ENCODE measurements at regions not wholly inside any gene's neighbourhood (a gene's known extent, or its start where the extent isn't known, plus 50 kb on each side); places are given as distances from the start of the nearest gene placed in this dataset.

DNA sequence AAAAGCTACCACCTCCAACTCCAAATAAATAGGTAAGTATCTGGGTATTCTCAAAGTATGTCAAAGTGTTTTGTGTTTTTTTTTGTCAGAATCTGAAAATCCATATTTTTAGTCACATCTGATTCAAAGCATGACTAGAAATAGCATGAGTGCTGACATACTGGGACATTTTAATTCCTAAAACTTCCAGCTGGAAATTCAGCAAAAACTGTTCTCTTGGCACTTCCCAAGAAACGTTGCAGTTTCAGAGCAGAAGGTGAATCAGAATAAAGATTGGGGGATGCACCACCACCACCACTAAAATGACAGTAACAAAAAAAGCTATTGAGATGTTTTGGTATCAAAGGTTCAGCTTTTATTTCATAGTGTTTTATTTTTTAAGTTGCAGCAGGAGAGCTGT is 724.6 kb upstream of the CELF2 start:
- H3K27me3 Mint-ChIP-seq, result peaks cover 0 to 10% (median 4%) of the 10 kb centered on the region in 5 donors
- no peaks in the 10 kb centered on the region for H3K36me3 Mint-ChIP-seq
- no peaks in the 10 kb centered on the region for H3K4me1 Mint-ChIP-seq
- H3K27ac Mint-ChIP-seq, result no peak overlapping the region
- peaks cover 0 to 4% (median 0%) of the 10 kb centered on the region in 9 donors for H3K9me3 Mint-ChIP-seq
- no peak overlapping the region for H3K4me3 Mint-ChIP-seq
- ATAC-seq (no peak), DNase-seq (no peak)
- POLR2A ChIA-PET, result no interaction called here

DNA sequence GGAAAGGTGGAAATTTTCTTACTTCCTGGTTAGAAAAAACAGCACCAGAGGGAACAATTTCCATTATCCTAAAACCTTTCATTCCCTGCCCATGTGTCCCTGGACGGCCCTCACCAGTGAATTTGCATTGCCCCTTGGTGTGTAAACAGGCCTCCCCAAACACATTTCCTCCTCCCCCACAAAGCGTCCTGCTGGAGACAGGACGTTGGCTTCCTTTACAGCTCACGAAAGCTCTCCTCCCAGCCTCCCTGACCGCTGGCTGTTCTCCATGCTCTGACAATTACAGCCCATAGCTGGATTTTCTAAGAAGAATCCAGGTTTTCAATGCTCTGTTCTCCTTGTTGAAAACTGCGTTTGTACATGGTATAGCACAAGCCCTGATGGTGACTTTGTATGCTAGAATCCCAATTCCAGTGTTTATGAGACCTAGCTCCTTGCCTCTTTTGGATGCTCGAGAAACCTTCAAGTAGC is 724.2 kb upstream of the CELF2 start:
- DNase-seq (no peak), ATAC-seq (no peak)
- Mint-ChIP-seq H3K36me3 (no peaks in the 10 kb centered on the region), H3K27ac (no peak overlapping the region), H3K9me3 (peaks cover 0 to 4% (median 0%) of the 10 kb centered on the region in 9 donors), H3K27me3 (peaks cover 0 to 6% (median 4%) of the 10 kb centered on the region in 5 donors), H3K4me3 (no peak overlapping the region), H3K4me1 (no peaks in the 10 kb centered on the region)
- POLR2A ChIA-PET, result no interaction called here

DNA sequence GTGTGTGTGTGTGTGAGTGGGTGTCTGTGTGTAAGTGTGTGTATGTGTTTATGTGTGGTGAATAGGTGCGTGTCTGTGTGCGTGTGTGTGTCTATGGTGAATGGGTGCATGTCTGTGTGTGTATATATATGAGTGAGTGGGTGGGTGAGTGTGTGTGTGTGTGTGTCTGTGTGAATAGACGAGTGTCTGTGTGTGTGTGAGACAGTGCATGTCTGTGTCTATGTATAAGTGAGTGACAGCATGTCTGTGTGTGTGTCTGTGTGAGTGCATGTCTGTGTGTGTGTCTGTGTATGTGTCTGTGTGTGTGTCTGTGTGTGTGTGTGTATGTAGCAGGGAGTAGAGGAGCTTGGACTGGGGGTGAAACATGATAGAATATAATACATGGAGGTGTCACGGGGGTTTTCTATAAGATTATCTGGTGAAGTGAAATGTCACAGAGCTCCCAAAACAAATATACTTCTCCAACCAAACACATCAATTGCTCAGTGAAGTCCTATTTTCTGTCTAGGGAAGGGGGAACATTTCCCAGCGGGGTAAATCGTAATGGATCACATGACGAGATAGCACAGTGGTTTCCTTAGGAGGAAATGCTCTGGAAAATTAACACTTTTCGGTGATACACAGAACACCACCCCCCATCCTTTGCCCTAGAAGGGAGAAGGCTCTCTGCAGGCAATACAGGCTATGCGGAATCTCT is 723.3 kb upstream of the CELF2 start:
- POLR2A ChIA-PET, result no interaction called here
- Mint-ChIP-seq H3K4me3 (no peak overlapping the region), H3K27me3 (peaks cover 0 to 3% (median 0%) of the 10 kb centered on the region in 5 donors), H3K4me1 (no peaks in the 10 kb centered on the region), H3K9me3 (peaks cover 0 to 3% (median 0%) of the 10 kb centered on the region in 9 donors), H3K27ac (no peak overlapping the region), H3K36me3 (no peaks in the 10 kb centered on the region)
- ATAC-seq (no peak), DNase-seq (no peak)

DNA sequence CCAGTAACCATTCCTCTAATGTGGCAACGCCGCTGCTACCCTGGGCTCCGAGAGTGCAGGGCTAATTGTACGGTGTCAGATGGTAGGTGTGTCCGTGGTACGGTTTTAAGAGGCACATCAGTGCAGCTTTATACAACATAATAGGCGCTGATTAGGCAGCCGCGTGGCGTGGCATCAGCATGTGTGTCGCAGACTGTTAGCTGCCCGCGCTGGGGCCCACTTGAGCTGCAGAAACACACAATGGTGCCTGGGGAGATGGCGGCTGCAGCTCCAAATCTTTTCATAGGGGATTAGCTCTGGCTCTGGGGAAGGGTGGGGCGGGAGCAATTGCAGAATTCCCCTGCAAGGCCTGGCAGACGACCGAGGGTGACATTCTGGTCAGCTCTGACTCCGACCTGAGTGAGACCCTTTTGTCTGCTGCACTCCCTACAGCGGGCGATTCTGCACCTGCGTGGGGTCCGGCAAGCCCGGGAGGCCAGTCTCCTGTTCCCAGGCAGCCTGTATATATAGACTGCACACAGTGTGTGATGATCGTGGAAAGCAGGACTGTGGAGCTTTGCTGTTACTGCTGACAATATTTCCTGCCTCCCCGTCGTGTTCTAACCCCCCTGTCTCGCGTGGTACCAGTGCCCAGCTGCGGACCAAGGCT is 722.7 kb upstream of the CELF2 start:
- H3K27ac Mint-ChIP-seq, result no peak overlapping the region
- POLR2A ChIA-PET, result no interaction called here
- H3K4me1 Mint-ChIP-seq, result no peaks in the 10 kb centered on the region
- H3K4me3 Mint-ChIP-seq, result no peak overlapping the region
- no peaks in the 10 kb centered on the region for H3K27me3 Mint-ChIP-seq
- DNase-seq (no peak), ATAC-seq (no peak)
- no peaks in the 10 kb centered on the region for H3K36me3 Mint-ChIP-seq
- H3K9me3 Mint-ChIP-seq, result peaks cover 0 to 2% (median 0%) of the 10 kb centered on the region in 9 donors

DNA sequence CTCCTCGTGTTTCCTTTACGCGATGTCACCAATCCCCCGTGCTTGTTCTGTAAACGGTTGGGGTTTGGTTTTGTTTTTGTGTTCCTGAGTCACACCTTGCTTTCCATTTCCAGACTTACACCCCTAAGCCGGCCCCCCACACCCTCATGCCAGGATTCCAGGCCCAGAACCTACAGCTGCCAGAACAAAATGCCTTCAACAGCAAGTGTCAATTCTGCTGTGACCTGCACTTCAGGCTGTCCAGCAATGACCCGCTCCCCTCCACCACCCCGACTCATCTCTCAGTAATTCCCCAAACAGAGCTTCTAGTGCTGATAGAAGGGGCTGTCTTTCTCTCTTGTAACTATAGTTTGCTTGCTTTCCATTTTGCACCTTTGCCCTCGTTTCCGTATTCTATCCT is 722.1 kb upstream of the CELF2 start:
- H3K9me3 Mint-ChIP-seq, result peaks cover 0 to 6% (median 0%) of the 10 kb centered on the region in 9 donors
- no peaks in the 10 kb centered on the region for H3K36me3 Mint-ChIP-seq
- ATAC-seq, result no peak
- no peaks in the 10 kb centered on the region for H3K4me1 Mint-ChIP-seq
- POLR2A ChIA-PET, result no interaction called here
- H3K4me3 Mint-ChIP-seq, result no peak overlapping the region
- no peak overlapping the region for H3K27ac Mint-ChIP-seq
- DNase-seq, result no peak
- peaks cover 0 to 2% (median 0%) of the 10 kb centered on the region in 5 donors for H3K27me3 Mint-ChIP-seq

DNA sequence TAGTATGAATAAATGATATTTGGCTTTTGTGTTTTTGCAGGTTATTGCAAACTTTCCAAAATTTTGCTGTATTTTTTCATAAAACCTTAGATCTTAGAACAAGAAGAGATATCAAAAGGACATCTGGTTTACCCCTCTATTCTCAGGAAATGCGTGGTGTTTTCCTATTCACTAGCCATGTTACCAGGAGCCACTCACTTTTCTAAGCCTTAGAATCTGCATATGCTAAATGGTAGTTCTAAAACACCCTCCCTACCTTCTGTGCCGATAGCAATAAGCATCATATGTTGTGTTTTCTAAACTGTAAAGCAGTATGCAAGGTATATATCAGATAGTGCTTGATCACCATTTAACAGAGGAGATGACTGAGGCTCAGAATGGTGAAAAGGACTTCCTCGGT is 715.0 kb upstream of the CELF2 start:
- H3K4me1 Mint-ChIP-seq, result no peaks in the 10 kb centered on the region
- H3K27me3 Mint-ChIP-seq, result peaks cover 0 to 12% (median 3%) of the 10 kb centered on the region in 5 donors
- H3K9me3 Mint-ChIP-seq, result peaks cover 0 to 6% (median 0%) of the 10 kb centered on the region in 9 donors
- POLR2A ChIA-PET, result no interaction called here
- no peak overlapping the region for H3K27ac Mint-ChIP-seq
- no peaks in the 10 kb centered on the region for H3K36me3 Mint-ChIP-seq
- H3K4me3 Mint-ChIP-seq, result no peak overlapping the region
- DNase-seq, result no peak
- no peak for ATAC-seq

DNA sequence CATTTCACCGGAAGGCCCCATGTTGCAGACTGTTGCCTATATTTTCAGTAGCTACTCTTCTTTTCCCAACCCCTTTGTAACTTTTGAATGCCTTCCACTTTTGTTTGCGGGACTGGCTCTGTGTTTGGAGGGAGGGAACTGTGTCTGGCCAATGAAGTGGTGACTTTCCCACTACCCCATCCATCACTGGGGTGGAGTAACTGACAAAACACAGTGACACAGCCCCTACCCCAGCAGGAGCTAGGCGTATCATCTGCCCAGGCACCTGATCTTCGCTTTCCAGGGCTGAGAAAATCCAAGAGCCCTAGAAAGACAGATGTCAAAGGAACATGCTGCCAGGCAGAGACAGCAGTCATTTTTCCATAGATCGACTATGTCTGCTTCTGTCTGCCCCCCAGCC is 710.6 kb upstream of the CELF2 start:
- no peak overlapping the region for H3K4me3 Mint-ChIP-seq
- H3K36me3 Mint-ChIP-seq, result no peaks in the 10 kb centered on the region
- peaks cover 0 to 2% (median 0%) of the 10 kb centered on the region in 9 donors for H3K9me3 Mint-ChIP-seq
- DNase-seq (no peak), ATAC-seq (no peak)
- no peaks in the 10 kb centered on the region for H3K4me1 Mint-ChIP-seq
- POLR2A ChIA-PET, result no interaction called here
- H3K27ac Mint-ChIP-seq, result no peak overlapping the region
- peaks cover 0 to 18% (median 7%) of the 10 kb centered on the region in 5 donors for H3K27me3 Mint-ChIP-seq

DNA sequence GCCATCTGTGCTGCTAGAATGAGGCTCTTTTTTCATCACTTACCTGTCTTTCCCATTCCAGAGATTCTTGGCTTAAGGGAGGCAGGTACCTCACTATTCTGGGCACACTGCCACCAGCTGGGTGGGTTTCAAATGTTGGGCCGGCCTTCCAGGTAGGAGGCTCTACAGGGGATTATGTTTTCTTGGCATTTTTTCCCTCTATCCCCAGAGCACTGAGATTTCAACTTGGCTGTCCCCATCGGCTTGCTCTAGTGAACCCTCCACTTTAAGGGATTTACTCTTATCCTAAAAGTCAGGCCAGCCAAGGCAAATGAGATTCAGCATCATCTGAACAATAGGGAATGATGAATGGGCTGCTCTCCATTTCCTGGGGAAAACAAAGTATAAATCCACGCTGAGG is 710.1 kb upstream of the CELF2 start:
- peaks cover 0 to 18% (median 7%) of the 10 kb centered on the region in 5 donors for H3K27me3 Mint-ChIP-seq
- no peaks in the 10 kb centered on the region for H3K36me3 Mint-ChIP-seq
- ATAC-seq, result no peak
- peaks cover 0 to 2% (median 0%) of the 10 kb centered on the region in 9 donors for H3K9me3 Mint-ChIP-seq
- no peaks in the 10 kb centered on the region for H3K4me1 Mint-ChIP-seq
- POLR2A ChIA-PET, result no interaction called here
- DNase-seq, result no peak
- no peak overlapping the region for H3K27ac Mint-ChIP-seq
- no peak overlapping the region for H3K4me3 Mint-ChIP-seq

DNA sequence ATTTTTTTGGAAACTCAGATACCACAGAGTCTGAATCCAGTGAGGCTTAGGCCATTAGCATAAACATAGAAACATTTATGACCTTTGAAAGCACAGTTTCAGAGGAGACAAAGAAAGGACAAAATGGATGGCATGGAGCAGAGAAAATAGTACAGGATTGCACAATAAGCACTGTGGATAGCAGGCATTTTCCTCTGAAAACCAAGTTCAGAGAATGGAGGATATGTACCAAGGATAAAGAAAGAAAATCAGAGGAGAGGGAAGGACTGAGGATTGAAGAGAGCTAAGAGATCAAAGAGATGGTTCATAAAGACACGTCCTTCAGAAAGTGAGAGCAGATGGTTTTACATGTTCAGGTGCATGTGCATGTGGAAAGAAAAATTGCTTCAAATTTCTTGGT is 707.2 kb upstream of the CELF2 start:
- POLR2A ChIA-PET, result no interaction called here
- no peaks in the 10 kb centered on the region for H3K4me1 Mint-ChIP-seq
- H3K9me3 Mint-ChIP-seq, result peaks cover 0 to 2% (median 0%) of the 10 kb centered on the region in 9 donors
- DNase-seq (no peak), ATAC-seq (no peak)
- no peak overlapping the region for H3K27ac Mint-ChIP-seq
- peaks cover 0 to 14% (median 5%) of the 10 kb centered on the region in 5 donors for H3K27me3 Mint-ChIP-seq
- no peak overlapping the region for H3K4me3 Mint-ChIP-seq
- no peaks in the 10 kb centered on the region for H3K36me3 Mint-ChIP-seq

DNA sequence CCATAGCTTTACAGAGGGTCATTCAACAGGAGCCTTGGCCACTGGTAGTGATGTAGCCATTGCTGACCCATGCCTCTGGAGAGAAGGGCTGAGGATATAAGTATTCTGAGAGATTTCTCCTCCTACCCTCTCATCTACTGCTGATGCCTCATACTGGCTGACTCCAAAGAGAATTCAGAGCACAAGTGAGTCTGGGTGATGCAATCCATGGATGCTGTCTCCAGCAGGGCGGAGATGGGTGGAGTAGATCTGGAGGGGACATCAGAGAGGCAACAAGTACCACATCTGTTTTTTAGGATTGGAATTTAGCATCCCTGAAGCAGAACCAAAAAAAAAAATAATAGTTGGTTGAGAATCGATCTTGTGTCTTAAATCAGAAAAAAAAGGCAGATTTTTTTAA is 705.7 kb upstream of the CELF2 start:
- H3K27ac Mint-ChIP-seq, result no peak overlapping the region
- peaks cover 0 to 9% (median 5%) of the 10 kb centered on the region in 5 donors for H3K27me3 Mint-ChIP-seq
- H3K9me3 Mint-ChIP-seq, result peaks cover 0 to 2% (median 0%) of the 10 kb centered on the region in 9 donors
- H3K4me1 Mint-ChIP-seq, result no peaks in the 10 kb centered on the region
- POLR2A ChIA-PET, result no interaction called here
- DNase-seq (no peak), ATAC-seq (no peak)
- H3K36me3 Mint-ChIP-seq, result no peaks in the 10 kb centered on the region
- no peak overlapping the region for H3K4me3 Mint-ChIP-seq

DNA sequence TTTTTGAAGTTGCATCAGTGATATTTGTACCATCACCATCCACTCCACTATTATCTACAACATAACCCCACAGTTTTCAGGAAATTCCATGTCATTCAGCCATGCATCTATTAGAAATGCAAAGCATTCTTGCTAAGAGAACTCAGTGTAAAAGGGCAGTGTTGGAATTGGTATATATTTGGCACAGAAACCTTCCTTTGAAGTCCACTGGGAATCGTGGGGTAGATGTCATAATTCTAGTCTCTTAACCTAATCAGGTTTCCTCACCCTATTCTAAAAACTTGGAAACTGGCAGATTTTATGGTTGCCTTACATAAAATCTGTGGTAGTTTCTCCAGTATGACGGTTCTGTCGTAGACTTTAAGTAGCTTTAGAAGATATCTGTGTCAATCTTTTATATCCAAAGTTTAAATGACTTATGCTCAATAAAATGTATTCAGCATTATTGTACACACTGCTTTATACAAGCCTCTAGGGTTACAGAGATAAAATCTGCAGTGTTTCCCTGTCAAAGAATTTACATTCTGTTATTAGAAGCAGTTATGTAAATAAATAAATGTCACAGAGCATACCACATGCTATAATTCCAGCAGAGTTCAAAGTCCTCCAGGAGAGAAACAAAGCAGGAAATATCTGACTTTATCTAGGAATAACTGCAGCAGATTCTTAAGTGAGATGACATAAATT is 704.4 kb upstream of the CELF2 start:
- POLR2A ChIA-PET, result no interaction called here
- no peaks in the 10 kb centered on the region for H3K4me1 Mint-ChIP-seq
- no peak overlapping the region for H3K27ac Mint-ChIP-seq
- H3K4me3 Mint-ChIP-seq, result no peak overlapping the region
- peaks cover 0 to 2% (median 0%) of the 10 kb centered on the region in 9 donors for H3K9me3 Mint-ChIP-seq
- H3K27me3 Mint-ChIP-seq, result peaks cover 0 to 6% (median 5%) of the 10 kb centered on the region in 5 donors
- DNase-seq, result no peak
- H3K36me3 Mint-ChIP-seq, result no peaks in the 10 kb centered on the region
- no peak for ATAC-seq

DNA sequence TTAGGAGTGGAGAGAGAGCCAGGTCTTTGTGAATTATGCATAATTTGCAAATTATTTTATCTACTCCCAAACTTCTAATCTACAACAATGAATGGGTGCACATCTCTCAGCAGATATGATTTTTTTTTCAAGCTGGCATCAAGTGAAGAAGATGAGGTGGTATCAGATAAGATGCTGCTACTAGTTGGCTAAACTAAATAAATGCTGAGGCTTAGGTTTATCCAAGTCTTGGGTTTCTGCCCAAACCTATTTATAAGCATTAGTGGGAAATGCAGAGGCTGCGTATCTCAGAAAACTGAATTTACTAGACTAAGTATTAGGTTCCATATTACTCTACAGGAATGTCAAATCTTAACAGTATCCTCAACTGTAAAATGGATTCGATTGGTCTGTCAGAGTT is 703.0 kb upstream of the CELF2 start:
- ATAC-seq (no peak), DNase-seq (no peak)
- POLR2A ChIA-PET, result no interaction called here
- H3K27me3 Mint-ChIP-seq, result peaks cover 0 to 6% (median 3%) of the 10 kb centered on the region in 5 donors
- no peaks in the 10 kb centered on the region for H3K4me1 Mint-ChIP-seq
- no peaks in the 10 kb centered on the region for H3K36me3 Mint-ChIP-seq
- H3K27ac Mint-ChIP-seq, result peak overlapping the region in 1 of 10 donors; percentile 49
- H3K9me3 Mint-ChIP-seq, result peaks cover 0 to 2% (median 0%) of the 10 kb centered on the region in 9 donors
- H3K4me3 Mint-ChIP-seq, result no peak overlapping the region

DNA sequence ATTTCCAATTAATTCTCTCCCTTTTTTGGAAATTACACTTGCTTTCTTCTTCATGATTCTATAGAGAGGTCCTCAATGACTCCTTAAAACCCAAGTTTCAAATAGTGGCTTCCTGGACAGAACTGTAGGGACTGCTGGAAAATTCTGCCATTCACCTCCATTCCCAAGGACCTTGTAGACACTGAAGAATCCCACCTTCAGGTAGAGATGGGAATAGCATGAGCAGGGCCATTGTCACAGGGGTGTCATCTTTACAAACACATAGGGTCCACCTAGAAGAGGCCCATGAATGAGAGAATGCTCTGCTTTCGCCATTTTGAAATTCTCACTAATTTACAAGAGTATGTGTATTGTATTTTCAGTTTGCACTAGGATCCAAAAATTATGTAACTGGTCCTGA is 701.7 kb upstream of the CELF2 start:
- Mint-ChIP-seq H3K9me3 (no peaks in the 10 kb centered on the region), H3K4me3 (no peak overlapping the region), H3K4me1 (no peaks in the 10 kb centered on the region), H3K27me3 (peaks cover 0 to 3% (median 0%) of the 10 kb centered on the region in 5 donors), H3K36me3 (no peaks in the 10 kb centered on the region), H3K27ac (no peak overlapping the region)
- ATAC-seq (no peak), DNase-seq (no peak)
- POLR2A ChIA-PET, result no interaction called here

Measured in naive thymus-derived CD8-positive, alpha-beta T cell (primary cell).